ENCODE measurements at regions not wholly inside any gene's neighbourhood (a gene's known extent, or its start where the extent isn't known, plus 50 kb on each side); places are given as distances from the start of the nearest gene placed in this dataset.

- TF ChIP-seq CHD7 (IDR thresholded peaks at IDR 0.05; ENCODE audit: insufficient replicate concordance, low read length) = no peak
- no peak for TF ChIP-seq MAX (IDR thresholded peaks at IDR 0.05)
- TF ChIP-seq CTBP2 (IDR thresholded peaks at IDR 0.05; ENCODE audit: borderline replicate concordance, insufficient read depth, insufficient read length, low read length) = no peak
- no peak for TF ChIP-seq ATF2 (IDR thresholded peaks at IDR 0.05; ENCODE audit: low read length)
- TF ChIP-seq HDAC6 (IDR thresholded peaks at IDR 0.05; ENCODE audit: low read depth, low read length) = no peak
- TF ChIP-seq SP2 (IDR thresholded peaks at IDR 0.05; ENCODE audit: low read length) = no peak
- TF ChIP-seq POU5F1 (IDR thresholded peaks at IDR 0.05; ENCODE audit: low read depth, low read length) = no peak
- TF ChIP-seq RNF2 (IDR thresholded peaks at IDR 0.05; ENCODE audit: borderline replicate concordance, low read depth, low read length, missing control alignments, poor library complexity, severe bottlenecking) = no peak
- TF ChIP-seq POLR2A (IDR thresholded peaks at IDR 0.05; ENCODE audit: control extremely low read depth in 1 of 2, low read depth in 2 of 2, low read length in 2 of 2) = no peak
- no peak for TF ChIP-seq PHF8 (conservative IDR thresholded peaks at IDR 0.05; ENCODE audit: low read depth, low read length)
Observed at GRCh38 chr5:17691762-17692161, 57.5 kb downstream of the TAF11L14 start (continued).

Data from H1 (cell line).